A549 (cell line): ENCODE measurements at regions not wholly inside any gene's neighbourhood (a gene's known extent, or its start where the extent isn't known, plus 50 kb on each side); places are given as distances from the start of the nearest gene placed in this dataset.

Experiments used
- CHD2 ChIP-seq: fragments of 150-350 bp; IDR thresholded peaks from 2 replicates; pipeline ENCODE4 v1.6.1; 2014; ENCODE audit warnings: low read length; ENCODE audit not compliant: partially characterized antibody
- CHD4 ChIP-seq: fragments of 200-600 bp; sonication (generic); IDR thresholded peaks from 2 replicates; pipeline ENCODE4 v1.6.1; 2016; ENCODE audit warnings: antibody characterized with exemption, mild to moderate bottlenecking, borderline replicate concordance
- EP300 ChIP-seq, 2 experiments: fragments of >200 bp; sonication (Bioruptor Twin); formaldehyde crosslinking; IDR thresholded peaks; 2 replicates in 1 of 2; 3 replicates in 1 of 2; pipeline ENCODE4 v1.6.1; 2016 to 2017
- POLR2A ChIP-seq: IDR thresholded peaks from 2 replicates; pipeline ENCODE4 v1.6.1; 2012; ENCODE audit warnings: mild to moderate bottlenecking, low read length
- RAD21 ChIP-seq, 2 experiments: fragments of >200 bp in 1 of 2; sonication (Bioruptor Twin) in 1 of 2; formaldehyde crosslinking in 1 of 2; IDR thresholded peaks in 1 of 2; conservative IDR thresholded peaks in 1 of 2; 2 replicates in 1 of 2; 3 replicates in 1 of 2; pipeline ENCODE4 v1.6.1; 2012 to 2018; ENCODE audit warnings: inconsistent platforms in 1 of 2
- RNF2 ChIP-seq: fragments of 200-600 bp; sonication (generic); IDR thresholded peaks from 2 replicates; pipeline ENCODE4 v1.6.1; 2016; ENCODE audit warnings: low read depth, mild to moderate bottlenecking, antibody characterized with exemption, moderate library complexity, borderline replicate concordance
- SMC3 ChIP-seq: fragments of >200 bp; sonication (Bioruptor Twin); formaldehyde crosslinking; IDR thresholded peaks from 3 replicates; pipeline ENCODE4 v1.6.1; 2018; ENCODE audit warnings: inconsistent platforms
- TF ChIP-seq, protein P1 (sequence below): fragments of >200 bp; sonication (Bioruptor Twin); formaldehyde crosslinking; IDR thresholded peaks from 3 replicates; pipeline ENCODE4 v1.5.1; 2016
- TF ChIP-seq, protein P2 (sequence below): fragments of 200-600 bp; sonication (generic); IDR thresholded peaks from 2 replicates; pipeline ENCODE4 v1.6.1; 2016; ENCODE audit warnings: antibody characterized with exemption, mild to moderate bottlenecking, moderate library complexity

DNA sequence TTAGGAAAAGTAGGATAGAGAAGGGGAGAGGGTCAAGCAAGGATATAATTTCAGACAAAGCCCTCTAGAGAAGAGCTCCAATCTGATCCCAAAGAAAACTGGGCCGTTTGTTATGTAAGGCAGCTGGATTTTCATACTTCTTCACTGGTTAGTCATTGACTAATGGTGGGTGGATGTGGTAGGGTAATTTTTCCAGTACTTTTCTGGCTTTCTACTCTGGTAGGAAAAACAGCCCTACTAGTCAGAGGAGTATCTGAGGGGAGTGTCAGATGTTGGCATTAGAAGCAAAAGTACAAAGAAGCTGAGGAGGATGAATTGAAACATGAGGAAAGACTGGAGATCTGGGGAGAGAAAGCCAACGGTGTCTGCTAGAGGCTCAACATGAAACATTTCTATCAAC lies 145.3 kb downstream of the TNFSF18 start:
- TF ChIP-seq, protein P1, sequence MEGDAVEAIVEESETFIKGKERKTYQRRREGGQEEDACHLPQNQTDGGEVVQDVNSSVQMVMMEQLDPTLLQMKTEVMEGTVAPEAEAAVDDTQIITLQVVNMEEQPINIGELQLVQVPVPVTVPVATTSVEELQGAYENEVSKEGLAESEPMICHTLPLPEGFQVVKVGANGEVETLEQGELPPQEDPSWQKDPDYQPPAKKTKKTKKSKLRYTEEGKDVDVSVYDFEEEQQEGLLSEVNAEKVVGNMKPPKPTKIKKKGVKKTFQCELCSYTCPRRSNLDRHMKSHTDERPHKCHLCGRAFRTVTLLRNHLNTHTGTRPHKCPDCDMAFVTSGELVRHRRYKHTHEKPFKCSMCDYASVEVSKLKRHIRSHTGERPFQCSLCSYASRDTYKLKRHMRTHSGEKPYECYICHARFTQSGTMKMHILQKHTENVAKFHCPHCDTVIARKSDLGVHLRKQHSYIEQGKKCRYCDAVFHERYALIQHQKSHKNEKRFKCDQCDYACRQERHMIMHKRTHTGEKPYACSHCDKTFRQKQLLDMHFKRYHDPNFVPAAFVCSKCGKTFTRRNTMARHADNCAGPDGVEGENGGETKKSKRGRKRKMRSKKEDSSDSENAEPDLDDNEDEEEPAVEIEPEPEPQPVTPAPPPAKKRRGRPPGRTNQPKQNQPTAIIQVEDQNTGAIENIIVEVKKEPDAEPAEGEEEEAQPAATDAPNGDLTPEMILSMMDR: no peak
- TF ChIP-seq EP300 (IDR thresholded peaks at IDR 0.05): no peak
- TF ChIP-seq, protein P2, sequence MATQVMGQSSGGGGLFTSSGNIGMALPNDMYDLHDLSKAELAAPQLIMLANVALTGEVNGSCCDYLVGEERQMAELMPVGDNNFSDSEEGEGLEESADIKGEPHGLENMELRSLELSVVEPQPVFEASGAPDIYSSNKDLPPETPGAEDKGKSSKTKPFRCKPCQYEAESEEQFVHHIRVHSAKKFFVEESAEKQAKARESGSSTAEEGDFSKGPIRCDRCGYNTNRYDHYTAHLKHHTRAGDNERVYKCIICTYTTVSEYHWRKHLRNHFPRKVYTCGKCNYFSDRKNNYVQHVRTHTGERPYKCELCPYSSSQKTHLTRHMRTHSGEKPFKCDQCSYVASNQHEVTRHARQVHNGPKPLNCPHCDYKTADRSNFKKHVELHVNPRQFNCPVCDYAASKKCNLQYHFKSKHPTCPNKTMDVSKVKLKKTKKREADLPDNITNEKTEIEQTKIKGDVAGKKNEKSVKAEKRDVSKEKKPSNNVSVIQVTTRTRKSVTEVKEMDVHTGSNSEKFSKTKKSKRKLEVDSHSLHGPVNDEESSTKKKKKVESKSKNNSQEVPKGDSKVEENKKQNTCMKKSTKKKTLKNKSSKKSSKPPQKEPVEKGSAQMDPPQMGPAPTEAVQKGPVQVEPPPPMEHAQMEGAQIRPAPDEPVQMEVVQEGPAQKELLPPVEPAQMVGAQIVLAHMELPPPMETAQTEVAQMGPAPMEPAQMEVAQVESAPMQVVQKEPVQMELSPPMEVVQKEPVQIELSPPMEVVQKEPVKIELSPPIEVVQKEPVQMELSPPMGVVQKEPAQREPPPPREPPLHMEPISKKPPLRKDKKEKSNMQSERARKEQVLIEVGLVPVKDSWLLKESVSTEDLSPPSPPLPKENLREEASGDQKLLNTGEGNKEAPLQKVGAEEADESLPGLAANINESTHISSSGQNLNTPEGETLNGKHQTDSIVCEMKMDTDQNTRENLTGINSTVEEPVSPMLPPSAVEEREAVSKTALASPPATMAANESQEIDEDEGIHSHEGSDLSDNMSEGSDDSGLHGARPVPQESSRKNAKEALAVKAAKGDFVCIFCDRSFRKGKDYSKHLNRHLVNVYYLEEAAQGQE: no peak
- TF ChIP-seq POLR2A: no peak
- no peak for TF ChIP-seq RAD21 (conservative IDR thresholded peaks at IDR 0.05 in 1 of 2, IDR thresholded peaks at IDR 0.05 in 1 of 2)
- TF ChIP-seq SMC3: no peak
- no peak for TF ChIP-seq CHD2
- TF ChIP-seq CHD4: no peak
- no peak for TF ChIP-seq RNF2
